ENCODE measurements at regions not wholly inside any gene's neighbourhood (a gene's known extent, or its start where the extent isn't known, plus 50 kb on each side); places are given as distances from the start of the nearest gene placed in this dataset.

DNA sequence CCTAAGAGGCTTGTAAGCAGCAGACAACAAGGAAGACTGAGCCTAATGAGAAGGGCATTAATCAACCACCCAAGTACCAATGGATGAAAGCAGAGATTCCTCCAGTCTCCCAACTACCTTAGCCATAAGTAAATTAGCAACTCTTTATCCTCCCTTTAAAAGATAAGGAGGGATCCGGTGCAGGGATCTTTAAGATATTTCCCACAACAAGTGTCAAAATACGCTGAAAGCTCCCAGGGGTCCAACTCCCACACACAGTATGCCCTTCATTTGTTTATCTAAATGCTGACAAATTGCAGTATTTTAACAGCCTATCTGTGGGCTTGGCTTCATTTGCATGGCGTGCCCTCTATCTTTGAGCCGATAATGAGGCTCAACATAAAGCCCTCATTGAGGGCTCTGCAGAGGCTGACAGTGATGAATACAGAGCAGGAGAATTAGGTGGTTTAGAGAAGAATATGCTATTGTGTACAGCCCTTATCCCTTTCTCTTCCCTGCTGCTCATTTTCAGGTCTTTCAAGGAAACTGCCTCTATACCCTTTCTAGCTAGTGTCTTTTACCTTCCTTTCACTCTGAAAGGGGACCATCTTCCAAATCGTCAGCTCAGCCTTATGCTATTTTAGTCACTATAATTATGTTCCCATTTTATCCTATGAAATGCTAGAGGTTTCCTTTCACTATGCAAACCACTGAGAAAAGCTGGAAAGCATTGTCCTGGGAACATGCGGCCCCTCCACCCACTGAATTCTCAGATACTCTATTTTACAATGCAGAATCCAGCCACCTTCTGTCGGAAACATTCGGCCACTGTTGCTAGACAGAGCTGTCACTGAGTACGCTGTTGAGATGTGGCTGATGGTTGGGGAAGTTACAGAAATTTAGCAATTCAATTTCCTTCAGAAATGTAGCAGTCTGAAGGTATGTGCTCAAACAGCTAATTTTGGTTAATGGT is 575.2 kb upstream of the JAG1 start:
- H3K27me3 Mint-ChIP-seq (ENCODE audit: insufficient read depth), result no peaks in the 10 kb centered on the region
- no peaks in the 10 kb centered on the region for H3K4me1 Mint-ChIP-seq (ENCODE audit: low read depth)
- intact Hi-C loops (cut with micrococcal nuclease), result no loop called here
- no peak overlapping the region for H3K27ac Mint-ChIP-seq
- no peak overlapping the region for H3K4me3 Mint-ChIP-seq
- no peaks in the 10 kb centered on the region for H3K36me3 Mint-ChIP-seq (ENCODE audit: low read depth)
- no peak for DNase-seq (ENCODE audit: low spot score)
- H3K9me3 Mint-ChIP-seq, result peaks cover 3% of the 10 kb centered on the region

DNA sequence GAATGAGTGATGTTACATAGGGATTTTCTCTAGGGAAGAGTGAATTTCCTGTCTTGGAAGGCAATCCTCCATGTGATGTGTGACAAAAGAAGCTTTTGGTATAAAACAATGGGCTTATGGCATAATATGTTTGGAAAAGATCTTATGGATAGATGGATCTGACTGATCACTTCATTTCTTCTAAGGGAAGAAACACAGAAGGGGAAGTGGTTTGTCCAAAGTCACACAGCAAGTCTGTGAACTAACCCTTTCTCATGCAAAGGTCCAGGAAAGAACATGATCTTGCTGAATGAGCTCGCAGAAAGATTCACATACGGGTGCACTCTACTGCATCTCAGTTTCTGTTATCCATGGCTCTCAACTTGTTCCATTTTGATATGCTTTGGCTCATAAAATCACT is 575.9 kb upstream of the JAG1 start:
- no peak for DNase-seq (ENCODE audit: low spot score)
- H3K27ac Mint-ChIP-seq, result no peak overlapping the region
- no peaks in the 10 kb centered on the region for H3K27me3 Mint-ChIP-seq (ENCODE audit: insufficient read depth)
- no peak overlapping the region for H3K4me3 Mint-ChIP-seq
- intact Hi-C loops (cut with micrococcal nuclease), result no loop called here
- no peaks in the 10 kb centered on the region for H3K36me3 Mint-ChIP-seq (ENCODE audit: low read depth)
- H3K4me1 Mint-ChIP-seq (ENCODE audit: low read depth), result no peaks in the 10 kb centered on the region
- no peaks in the 10 kb centered on the region for H3K9me3 Mint-ChIP-seq

DNA sequence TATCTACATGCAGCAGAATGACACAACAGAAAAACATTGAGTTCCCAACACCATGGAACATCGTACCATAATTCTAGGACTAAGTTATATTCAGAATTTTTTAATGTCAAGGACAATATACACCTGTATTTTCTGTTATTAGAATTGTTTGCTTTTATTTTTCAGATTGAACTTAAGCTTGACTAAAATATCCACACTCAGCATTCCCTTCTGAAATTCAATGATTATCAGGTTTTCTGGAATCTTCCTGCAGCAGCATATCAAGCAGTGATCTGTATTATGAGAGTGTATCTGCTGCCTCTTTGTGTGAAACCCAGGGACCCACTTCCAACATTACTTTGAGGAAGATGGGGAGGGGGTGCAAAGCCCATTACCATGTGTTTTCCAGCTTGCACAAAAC is 578.6 kb upstream of the JAG1 start:
- Mint-ChIP-seq H3K4me1 (ENCODE audit: low read depth) (no peaks in the 10 kb centered on the region), H3K27me3 (ENCODE audit: insufficient read depth) (no peaks in the 10 kb centered on the region), H3K36me3 (ENCODE audit: low read depth) (no peaks in the 10 kb centered on the region), H3K27ac (no peak overlapping the region), H3K4me3 (no peak overlapping the region), H3K9me3 (peaks cover 4% of the 10 kb centered on the region)
- no peak for DNase-seq (ENCODE audit: low spot score)
- intact Hi-C loops (cut with micrococcal nuclease), result no loop called here

DNA sequence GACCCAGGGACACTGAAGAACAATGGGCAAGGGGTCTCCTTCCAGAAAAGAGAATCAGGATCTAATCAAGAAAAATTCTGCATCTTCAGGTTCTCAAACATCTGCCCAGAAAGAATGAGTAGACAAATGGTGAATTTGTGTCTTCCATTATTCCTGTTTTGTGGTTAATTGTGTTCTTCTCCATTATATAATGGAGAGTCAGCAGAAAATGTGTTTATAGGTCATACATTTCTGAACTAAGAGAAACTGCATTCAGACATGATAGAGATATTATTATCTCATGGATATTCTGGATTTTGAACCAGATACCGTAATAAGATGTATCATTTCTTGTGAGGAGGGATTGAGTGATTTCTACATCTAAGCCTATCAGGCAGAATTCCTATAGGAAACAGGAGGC is 581.7 kb upstream of the JAG1 start:
- Mint-ChIP-seq H3K9me3 (peaks cover 4% of the 10 kb centered on the region), H3K36me3 (ENCODE audit: low read depth) (no peaks in the 10 kb centered on the region), H3K4me3 (no peak overlapping the region), H3K27ac (no peak overlapping the region), H3K4me1 (ENCODE audit: low read depth) (no peaks in the 10 kb centered on the region), H3K27me3 (ENCODE audit: insufficient read depth) (no peaks in the 10 kb centered on the region)
- intact Hi-C loops (cut with micrococcal nuclease), result no loop called here
- DNase-seq (ENCODE audit: low spot score), result no peak

DNA sequence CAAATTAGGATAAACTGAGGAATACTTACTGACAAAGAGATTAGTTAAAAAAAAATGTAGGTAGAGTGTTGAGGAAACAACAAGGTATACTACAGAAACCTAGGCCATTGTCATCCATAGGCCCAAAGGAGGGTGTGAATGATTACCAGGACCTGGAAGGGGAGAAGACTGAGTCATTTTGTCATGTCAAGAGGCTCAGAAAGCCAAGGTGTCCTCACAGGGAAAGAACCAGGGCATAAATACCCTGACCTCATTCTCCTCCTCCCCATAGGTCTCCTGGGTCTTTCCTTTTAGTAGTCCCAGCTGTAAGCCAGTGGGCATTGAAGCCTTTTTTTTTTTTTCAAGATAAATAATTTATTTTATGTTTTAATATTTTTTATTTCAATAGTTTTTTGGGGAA is 582.1 kb upstream of the JAG1 start:
- H3K4me3 Mint-ChIP-seq, result no peak overlapping the region
- intact Hi-C loops (cut with micrococcal nuclease), result no loop called here
- H3K36me3 Mint-ChIP-seq (ENCODE audit: low read depth), result no peaks in the 10 kb centered on the region
- H3K27me3 Mint-ChIP-seq (ENCODE audit: insufficient read depth), result no peaks in the 10 kb centered on the region
- H3K9me3 Mint-ChIP-seq, result peaks cover 4% of the 10 kb centered on the region
- H3K4me1 Mint-ChIP-seq (ENCODE audit: low read depth), result no peaks in the 10 kb centered on the region
- no peak overlapping the region for H3K27ac Mint-ChIP-seq
- no peak for DNase-seq (ENCODE audit: low spot score)

DNA sequence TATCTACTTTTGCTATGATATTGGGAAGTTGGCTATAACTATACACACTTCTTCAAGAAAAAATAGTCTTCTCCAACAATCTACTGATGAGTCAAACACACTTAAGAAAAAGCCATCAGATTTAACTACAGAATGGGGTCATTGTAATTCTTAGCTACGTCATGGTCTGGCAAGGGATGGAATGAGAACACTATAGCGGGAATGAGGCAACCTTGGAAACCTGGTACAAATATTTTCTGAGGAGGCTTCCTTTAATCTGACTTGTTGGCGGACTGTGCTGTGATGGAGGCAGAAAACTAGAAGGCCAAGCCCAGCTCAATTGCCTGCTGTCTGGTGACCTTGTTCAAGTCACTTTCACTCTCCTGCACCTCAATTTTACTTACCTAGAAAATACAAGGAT is 586.8 kb upstream of the JAG1 start:
- no peaks in the 10 kb centered on the region for H3K4me1 Mint-ChIP-seq (ENCODE audit: low read depth)
- no peak overlapping the region for H3K27ac Mint-ChIP-seq
- no peak overlapping the region for H3K4me3 Mint-ChIP-seq
- peaks cover 4% of the 10 kb centered on the region for H3K9me3 Mint-ChIP-seq
- H3K36me3 Mint-ChIP-seq (ENCODE audit: low read depth), result no peaks in the 10 kb centered on the region
- no peak for DNase-seq (ENCODE audit: low spot score)
- intact Hi-C loops (cut with micrococcal nuclease), result no loop called here
- no peaks in the 10 kb centered on the region for H3K27me3 Mint-ChIP-seq (ENCODE audit: insufficient read depth)

DNA sequence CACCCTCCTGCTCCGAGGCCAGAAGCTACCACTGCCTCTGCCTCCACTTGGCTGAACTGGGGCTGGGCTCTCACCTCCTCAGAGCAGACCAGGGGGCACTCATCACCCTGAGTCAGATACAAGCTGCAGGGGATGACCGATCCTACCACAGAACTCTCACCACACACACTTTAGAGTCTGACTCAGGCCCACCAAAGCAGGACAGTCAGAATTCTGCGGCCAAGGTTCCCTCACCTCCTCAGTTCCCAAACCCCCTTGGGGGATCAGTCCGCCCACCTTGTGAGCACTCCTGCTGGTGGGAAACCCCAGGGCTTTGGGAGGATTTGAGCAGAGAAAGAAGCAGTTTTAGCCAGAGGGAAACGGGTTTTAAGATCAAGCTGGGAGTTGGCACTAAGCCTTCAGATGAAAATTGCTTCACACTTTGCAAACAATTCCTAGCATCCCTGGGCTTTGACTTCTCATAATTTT is 587.8 kb upstream of the JAG1 start:
- H3K4me3 Mint-ChIP-seq, result no peak overlapping the region
- no peaks in the 10 kb centered on the region for H3K27me3 Mint-ChIP-seq (ENCODE audit: insufficient read depth)
- peaks cover 4% of the 10 kb centered on the region for H3K9me3 Mint-ChIP-seq
- intact Hi-C loops (cut with micrococcal nuclease), result no loop called here
- no peak for DNase-seq (ENCODE audit: low spot score)
- H3K36me3 Mint-ChIP-seq (ENCODE audit: low read depth), result no peaks in the 10 kb centered on the region
- no peaks in the 10 kb centered on the region for H3K4me1 Mint-ChIP-seq (ENCODE audit: low read depth)
- H3K27ac Mint-ChIP-seq, result no peak overlapping the region

DNA sequence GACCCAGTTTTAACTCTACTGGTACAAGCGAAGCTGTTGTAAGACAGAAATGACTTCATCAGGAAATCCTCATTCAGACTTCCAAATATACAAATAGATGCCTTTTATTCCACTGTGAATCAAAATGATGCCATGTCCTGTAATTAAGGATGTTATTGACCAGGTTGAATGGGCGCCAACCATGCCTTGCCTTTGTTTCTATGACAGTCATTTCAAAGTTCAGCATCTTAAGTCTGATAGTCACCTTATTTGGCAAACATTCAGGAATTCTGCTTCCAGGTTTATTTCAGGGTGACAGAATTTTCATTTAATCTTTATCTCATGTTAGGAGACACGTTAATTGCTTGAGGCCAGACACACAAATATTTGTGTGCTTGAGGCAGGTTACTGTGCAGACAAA is 592.8 kb upstream of the JAG1 start:
- H3K4me1 Mint-ChIP-seq (ENCODE audit: low read depth), result no peaks in the 10 kb centered on the region
- no peak overlapping the region for H3K4me3 Mint-ChIP-seq
- no peaks in the 10 kb centered on the region for H3K27me3 Mint-ChIP-seq (ENCODE audit: insufficient read depth)
- no peaks in the 10 kb centered on the region for H3K36me3 Mint-ChIP-seq (ENCODE audit: low read depth)
- no peaks in the 10 kb centered on the region for H3K9me3 Mint-ChIP-seq
- H3K27ac Mint-ChIP-seq, result no peak overlapping the region
- no peak for DNase-seq (ENCODE audit: low spot score)
- intact Hi-C loops (cut with micrococcal nuclease), result no loop called here

DNA sequence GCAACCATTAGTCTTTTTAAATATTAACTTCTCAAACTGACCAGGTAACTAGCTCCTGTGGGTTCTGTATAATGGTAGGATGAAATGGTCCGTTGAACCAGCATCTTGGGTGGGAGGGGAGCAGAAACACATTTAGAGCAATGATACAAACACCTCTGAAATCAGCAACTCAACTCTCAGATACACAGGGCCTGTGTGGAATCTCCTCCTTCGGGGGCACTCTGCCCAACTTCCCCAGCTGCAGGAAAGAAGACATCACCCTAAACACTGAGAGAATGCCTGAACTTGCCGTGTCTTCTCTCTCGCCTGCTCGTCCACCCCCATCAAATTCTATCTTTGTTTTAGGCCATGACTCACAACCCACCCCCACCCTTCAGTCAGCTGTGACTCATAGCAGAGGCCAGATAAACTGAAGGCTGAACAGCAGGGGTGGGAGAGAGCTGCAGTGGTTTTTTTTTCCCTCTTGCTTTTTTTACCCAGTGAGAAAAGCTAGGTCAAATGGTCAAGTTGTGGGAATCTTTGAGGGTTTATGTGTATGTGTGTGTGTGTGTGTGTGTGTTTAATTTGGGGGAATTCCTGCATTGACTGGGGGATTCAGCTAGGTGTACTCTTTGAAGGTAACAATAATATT is 593.4 kb upstream of the JAG1 start:
- H3K27ac Mint-ChIP-seq, result no peak overlapping the region
- intact Hi-C loops (cut with micrococcal nuclease), result no loop called here
- no peaks in the 10 kb centered on the region for H3K9me3 Mint-ChIP-seq
- DNase-seq (ENCODE audit: low spot score), result no peak
- no peaks in the 10 kb centered on the region for H3K36me3 Mint-ChIP-seq (ENCODE audit: low read depth)
- no peaks in the 10 kb centered on the region for H3K4me1 Mint-ChIP-seq (ENCODE audit: low read depth)
- no peaks in the 10 kb centered on the region for H3K27me3 Mint-ChIP-seq (ENCODE audit: insufficient read depth)
- no peak overlapping the region for H3K4me3 Mint-ChIP-seq

DNA sequence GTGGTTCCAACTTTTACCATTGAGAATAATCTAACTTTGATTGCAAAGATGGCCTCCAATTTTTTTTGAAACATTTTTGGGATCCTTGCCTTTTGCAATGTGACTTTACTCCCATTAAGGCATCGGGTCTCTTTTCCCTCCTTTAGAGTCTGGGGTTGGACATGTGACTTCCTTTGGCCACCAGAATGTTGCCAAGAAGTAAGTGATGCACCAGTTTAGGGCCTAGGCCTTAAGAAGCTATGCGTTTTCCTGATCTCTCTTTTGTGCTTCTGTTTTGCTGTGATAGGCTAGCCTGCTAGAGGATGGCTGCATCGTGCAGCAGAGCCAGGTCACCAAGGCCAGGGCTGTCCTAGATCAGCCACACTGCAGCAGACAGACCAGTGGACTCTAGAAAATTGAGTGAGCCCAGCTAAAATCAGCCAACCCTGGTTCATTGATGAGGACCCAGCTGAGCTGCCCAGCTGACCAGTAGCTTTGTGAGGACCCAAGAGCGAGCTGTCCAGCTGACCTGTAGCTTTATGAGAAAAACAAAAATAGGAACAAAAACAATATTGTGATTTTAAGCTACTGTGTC is 594.0 kb upstream of the JAG1 start:
- no peaks in the 10 kb centered on the region for H3K4me1 Mint-ChIP-seq (ENCODE audit: low read depth)
- no peak overlapping the region for H3K4me3 Mint-ChIP-seq
- no peaks in the 10 kb centered on the region for H3K27me3 Mint-ChIP-seq (ENCODE audit: insufficient read depth)
- no peak for DNase-seq (ENCODE audit: low spot score)
- no peaks in the 10 kb centered on the region for H3K9me3 Mint-ChIP-seq
- H3K36me3 Mint-ChIP-seq (ENCODE audit: low read depth), result no peaks in the 10 kb centered on the region
- intact Hi-C loops (cut with micrococcal nuclease), result no loop called here
- no peak overlapping the region for H3K27ac Mint-ChIP-seq

DNA sequence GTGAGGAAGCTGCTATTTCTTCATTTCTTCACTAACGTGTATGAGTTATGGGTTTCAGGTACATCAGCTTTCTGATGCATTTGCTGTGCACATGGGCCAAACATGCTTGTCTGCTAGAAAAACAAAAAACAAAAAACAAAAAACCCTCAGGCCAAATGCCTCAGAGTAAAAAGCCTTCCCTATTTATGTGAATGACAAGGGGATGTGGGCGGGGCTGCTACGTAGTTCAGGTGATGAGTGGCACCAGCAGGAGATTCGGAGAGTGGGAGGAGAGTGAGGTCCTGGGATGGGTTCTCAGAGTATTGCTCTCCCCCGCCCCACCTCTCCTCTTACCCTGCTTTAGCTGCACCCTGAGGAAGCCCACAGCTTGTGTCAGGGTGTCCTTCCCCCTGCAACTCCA is 596.8 kb upstream of the JAG1 start:
- no peaks in the 10 kb centered on the region for H3K36me3 Mint-ChIP-seq (ENCODE audit: low read depth)
- no peak overlapping the region for H3K27ac Mint-ChIP-seq
- no peaks in the 10 kb centered on the region for H3K27me3 Mint-ChIP-seq (ENCODE audit: insufficient read depth)
- no peaks in the 10 kb centered on the region for H3K4me1 Mint-ChIP-seq (ENCODE audit: low read depth)
- H3K4me3 Mint-ChIP-seq, result no peak overlapping the region
- DNase-seq (ENCODE audit: low spot score), result no peak
- intact Hi-C loops (cut with micrococcal nuclease), result loop anchor here (5.0 kb wide), 1 partner anchor 718 kb away; no protein-coding TSS in a partner anchor
- H3K9me3 Mint-ChIP-seq, result no peaks in the 10 kb centered on the region

DNA sequence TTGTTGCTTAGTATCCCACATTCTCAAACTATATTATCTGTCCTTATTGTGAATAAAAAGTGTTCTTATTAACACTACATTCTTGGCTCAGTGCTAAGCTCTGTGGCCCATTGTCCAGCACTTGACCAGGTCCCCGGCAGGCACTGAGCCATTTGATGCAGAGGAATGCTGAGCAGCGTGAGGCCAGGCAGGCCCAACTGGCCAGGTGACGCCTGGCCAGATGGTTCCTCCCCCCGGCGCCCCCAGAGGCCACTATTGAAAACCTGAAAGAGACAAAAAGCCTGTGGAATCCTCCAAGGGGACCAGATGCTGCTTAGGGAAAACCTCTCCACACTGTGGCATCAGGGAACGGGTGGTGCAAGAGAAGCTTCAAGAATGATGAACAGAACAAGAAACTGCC is 597.5 kb upstream of the JAG1 start:
- intact Hi-C loops (cut with micrococcal nuclease), result loop anchor here (5.0 kb wide), 1 partner anchor 719 kb away; no protein-coding TSS in a partner anchor
- H3K9me3 Mint-ChIP-seq, result no peaks in the 10 kb centered on the region
- DNase-seq (ENCODE audit: low spot score), result no peak
- no peak overlapping the region for H3K27ac Mint-ChIP-seq
- H3K27me3 Mint-ChIP-seq (ENCODE audit: insufficient read depth), result no peaks in the 10 kb centered on the region
- H3K4me3 Mint-ChIP-seq, result no peak overlapping the region
- no peaks in the 10 kb centered on the region for H3K4me1 Mint-ChIP-seq (ENCODE audit: low read depth)
- H3K36me3 Mint-ChIP-seq (ENCODE audit: low read depth), result no peaks in the 10 kb centered on the region

DNA sequence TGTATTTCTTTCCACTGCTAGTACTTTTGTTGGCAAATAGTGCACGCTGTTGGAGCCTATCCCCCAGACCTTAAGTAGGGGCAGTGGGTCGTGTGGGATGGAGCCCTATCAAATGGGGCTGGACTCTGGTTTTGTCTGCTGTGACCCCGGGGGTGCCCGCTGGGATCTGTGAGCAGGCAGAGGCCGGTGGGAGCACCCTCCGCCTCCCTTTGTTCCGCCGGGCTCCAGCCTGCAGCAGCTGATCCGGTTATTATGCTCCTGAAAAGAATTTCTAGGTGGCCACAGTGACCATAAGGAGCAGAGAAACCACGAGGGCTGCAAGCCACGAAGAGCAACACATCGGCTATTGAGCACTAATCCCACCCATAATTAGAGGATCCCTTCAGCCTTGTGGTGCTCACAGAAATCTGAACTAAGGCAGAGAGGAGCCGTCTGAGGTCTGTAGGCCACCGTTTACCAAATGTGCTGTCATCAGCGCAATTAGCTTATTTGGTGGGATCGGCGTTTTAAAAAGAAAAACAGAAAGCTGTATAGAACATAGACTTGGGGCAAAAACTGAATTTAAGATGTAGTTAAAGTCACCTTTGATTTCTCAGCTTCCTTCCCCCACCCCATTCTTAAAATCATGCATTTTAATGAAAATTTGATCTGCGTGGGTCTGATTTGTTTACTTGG is 598.3 kb upstream of the JAG1 start:
- no peak overlapping the region for H3K27ac Mint-ChIP-seq
- no peaks in the 10 kb centered on the region for H3K27me3 Mint-ChIP-seq (ENCODE audit: insufficient read depth)
- no peaks in the 10 kb centered on the region for H3K4me1 Mint-ChIP-seq (ENCODE audit: low read depth)
- intact Hi-C loops (cut with micrococcal nuclease), result loop anchor here (5.0 kb wide), 1 partner anchor 720 kb away; no protein-coding TSS in a partner anchor
- no peaks in the 10 kb centered on the region for H3K9me3 Mint-ChIP-seq
- H3K36me3 Mint-ChIP-seq (ENCODE audit: low read depth), result no peaks in the 10 kb centered on the region
- no peak overlapping the region for H3K4me3 Mint-ChIP-seq
- DNase-seq (ENCODE audit: low spot score), result no peak

Measured in activated T-helper 1 cell treated with anti-CD3 and anti-CD28 coated beads, Interleukin-12 subunit alpha, Interleukin-12 subunit beta, Interleukin-2, Interleukin-4 antibody, amounts not matched to agents 30 ng/mL and 10 ng/mL and 1 ng/mL, durations not matched to agents 14 hours and 24 hours and 36 hours (primary cell).